HG03095 (cell line): ENCODE measurements at regions not wholly inside any gene's neighbourhood (a gene's known extent, or its start where the extent isn't known, plus 50 kb on each side); places are given as distances from the start of the nearest gene placed in this dataset.
"Not testable (repeated sequence)": the region's sequence is repeated elsewhere in the genome, so short reads cannot be mapped to it uniquely, and the experiment has no call there.

Experiments used
- ATAC-seq: cut with Tn5 transposase; IDR thresholded peaks from one replicate; pipeline ENCODE4 v1.9.1; 2021; ENCODE audit warnings: moderate library complexity; ENCODE audit not compliant: unreplicated experiment

- ATAC-seq = peak; percentile 73
Observed at GRCh38 chr9:63812822-63813221, 1472.2 kb downstream of the FOXD4L5 start.

GRCh38 chr9:63804205-63804604 lies 1480.8 kb downstream of the FOXD4L5 start:
- not testable (repeated sequence) for ATAC-seq

GRCh38 chr9:63794081-63794685 lies 1490.8 kb downstream of the FOXD4L5 start:
- not testable (repeated sequence) for ATAC-seq

GRCh38 chr9:63787454-63787853 lies 1497.6 kb downstream of the FOXD4L5 start:
- not testable (repeated sequence) for ATAC-seq

- ATAC-seq = not testable (repeated sequence)
Observed at GRCh38 chr9:63785059-63785458, 1500.0 kb downstream of the FOXD4L5 start.

GRCh38 chr9:63784421-63784820 lies 1500.6 kb downstream of the FOXD4L5 start:
- ATAC-seq = not testable (repeated sequence)

GRCh38 chr9:63781817-63782439 lies 1503.1 kb downstream of the FOXD4L5 start:
- peak; percentile 60 for ATAC-seq

GRCh38 chr9:63781390-63781789 lies 1503.6 kb downstream of the FOXD4L5 start:
- ATAC-seq = peak; percentile 99

- not testable (repeated sequence) for ATAC-seq
Observed at GRCh38 chr9:63776220-63776619, 1508.8 kb downstream of the FOXD4L5 start.

GRCh38 chr9:63775092-63775426 lies 1510.0 kb downstream of the FOXD4L5 start:
- not testable (repeated sequence) for ATAC-seq

- ATAC-seq = not testable (repeated sequence)
Observed at GRCh38 chr9:63774369-63775091, 1510.5 kb downstream of the FOXD4L5 start.

GRCh38 chr9:63762230-63762629 lies 1522.8 kb downstream of the FOXD4L5 start:
- ATAC-seq = not testable (repeated sequence)

- not testable (repeated sequence) for ATAC-seq
Observed at GRCh38 chr9:63729021-63729420, 1556.0 kb downstream of the FOXD4L5 start.

- ATAC-seq = no peak
Observed at GRCh38 chr9:63728287-63728686, 1556.7 kb downstream of the FOXD4L5 start.

- ATAC-seq = not testable (repeated sequence)
Observed at GRCh38 chr9:63708285-63708684, 1576.7 kb downstream of the FOXD4L5 start.

GRCh38 chr9:63704456-63704855 lies 1580.6 kb downstream of the FOXD4L5 start:
- not testable (repeated sequence) for ATAC-seq

- not testable (repeated sequence) for ATAC-seq
Observed at GRCh38 chr9:63703670-63704069, 1581.3 kb downstream of the FOXD4L5 start.

- ATAC-seq = not testable (repeated sequence)
Observed at GRCh38 chr9:63703138-63703665, 1581.8 kb downstream of the FOXD4L5 start.
